ENCODE measurements at regions not wholly inside any gene's neighbourhood (a gene's known extent, or its start where the extent isn't known, plus 50 kb on each side); places are given as distances from the start of the nearest gene placed in this dataset.

- Mint-ChIP-seq H3K9me3 (peaks cover 0 to 2% (median 0%) of the 10 kb centered on the region in 7 donors), H3K27ac (no peak overlapping the region), H3K4me3 (no peak overlapping the region), H3K27me3 (ENCODE audit: low read depth in 3 of 3) (peaks cover 0 to 3% (median 3%) of the 10 kb centered on the region in 3 donors), H3K36me3 (no peaks in the 10 kb centered on the region), H3K4me1 (no peaks in the 10 kb centered on the region)
- Histone ChIP-seq H3K9me3 (replicated peaks in 1 of 2; ENCODE audit: control insufficient read depth in 1 of 2, insufficient read depth in 1 of 2, low read length in 2 of 2) (no peaks in the 10 kb centered on the region), H3K4me2 (replicated peaks; ENCODE audit: extremely low read depth, low read length, poor library complexity, severe bottlenecking) (no peak overlapping the region), H3K9ac (ENCODE audit: insufficient read depth, low read length, poor library complexity, severe bottlenecking) (no peak overlapping the region), H3K36me3 (replicated peaks in 1 of 2; ENCODE audit: control insufficient read depth in 1 of 2, insufficient read depth in 2 of 2, low read length in 2 of 2) (no peaks in the 10 kb centered on the region), H3K4me3 (replicated peaks in 1 of 3; ENCODE audit: low read depth in 2 of 3, low read length in 3 of 3) (no peak overlapping the region), H3K4me1 (ENCODE audit: control insufficient read depth in 1 of 2, insufficient read depth in 2 of 2, low read length in 2 of 2) (no peaks in the 10 kb centered on the region), H3K27ac (ENCODE audit: low read depth in 1 of 2, low read length in 2 of 2) (no peak overlapping the region), H4K20me1 (ENCODE audit: insufficient read depth, low read length) (no peaks in the 10 kb centered on the region), H3K79me2 (ENCODE audit: insufficient read depth, low read length) (no peaks in the 10 kb centered on the region), H2AFZ (ENCODE audit: insufficient read depth, low read depth, low read length, poor library complexity, severe bottlenecking) (no peak overlapping the region), H3K27me3 (ENCODE audit: control insufficient read depth in 2 of 2, insufficient read depth in 2 of 2, low read length in 2 of 2) (no peaks in the 10 kb centered on the region)
- intact Hi-C loops (cut with micrococcal nuclease): no loop called here
- no peak for DNase-seq
- WGBS (ENCODE audit: insufficient coverage): 86% methylated on average over 12 of the region's 20 CpGs
- TF ChIP-seq CTCF (IDR thresholded peaks at IDR 0.05): no peak
Observed at GRCh38 chr14:104361921-104362681, 217.5 kb upstream of the C14orf180 start.

GRCh38 chr14:104362761-104363605 lies 216.6 kb upstream of the C14orf180 start:
- H3K4me1 ChIP-seq (ENCODE audit: control insufficient read depth in 1 of 2, insufficient read depth in 2 of 2, low read length in 2 of 2): no peaks in the 10 kb centered on the region
- no peaks in the 10 kb centered on the region for H3K9me3 ChIP-seq (replicated peaks in 1 of 2; ENCODE audit: control insufficient read depth in 1 of 2, insufficient read depth in 1 of 2, low read length in 2 of 2)
- H3K36me3 ChIP-seq (replicated peaks in 1 of 2; ENCODE audit: control insufficient read depth in 1 of 2, insufficient read depth in 2 of 2, low read length in 2 of 2): no peaks in the 10 kb centered on the region
- no peaks in the 10 kb centered on the region for H3K4me1 Mint-ChIP-seq
- no peaks in the 10 kb centered on the region for H3K36me3 Mint-ChIP-seq
- no peak overlapping the region for H3K4me2 ChIP-seq (replicated peaks; ENCODE audit: extremely low read depth, low read length, poor library complexity, severe bottlenecking)
- TF ChIP-seq CTCF (IDR thresholded peaks at IDR 0.05): no peak
- H3K27ac ChIP-seq (ENCODE audit: low read depth in 1 of 2, low read length in 2 of 2): no peak overlapping the region
- H3K4me3 Mint-ChIP-seq: no peak overlapping the region
- no peak overlapping the region for H3K9ac ChIP-seq (ENCODE audit: insufficient read depth, low read length, poor library complexity, severe bottlenecking)
- 91% methylated on average over 11 of the region's 19 CpGs for WGBS (ENCODE audit: insufficient coverage)
- no peaks in the 10 kb centered on the region for H3K9me3 Mint-ChIP-seq
- no peak overlapping the region for H2AFZ ChIP-seq (ENCODE audit: insufficient read depth, low read depth, low read length, poor library complexity, severe bottlenecking)
- H3K79me2 ChIP-seq (ENCODE audit: insufficient read depth, low read length): no peaks in the 10 kb centered on the region
- H3K27me3 Mint-ChIP-seq (ENCODE audit: low read depth in 3 of 3): peaks cover 0 to 3% (median 3%) of the 10 kb centered on the region in 3 donors
- no peak for DNase-seq
- no peaks in the 10 kb centered on the region for H4K20me1 ChIP-seq (ENCODE audit: insufficient read depth, low read length)
- H3K27ac Mint-ChIP-seq: no peak overlapping the region
- intact Hi-C loops (cut with micrococcal nuclease): no loop called here
- H3K4me3 ChIP-seq (replicated peaks in 1 of 3; ENCODE audit: low read depth in 2 of 3, low read length in 3 of 3): no peak overlapping the region
- no peaks in the 10 kb centered on the region for H3K27me3 ChIP-seq (ENCODE audit: control insufficient read depth in 2 of 2, insufficient read depth in 2 of 2, low read length in 2 of 2)

Measured in CD14-positive monocyte (primary cell).